HEK293 (cell line): ENCODE measurements at regions not wholly inside any gene's neighbourhood (a gene's known extent, or its start where the extent isn't known, plus 50 kb on each side); places are given as distances from the start of the nearest gene placed in this dataset.

Source experiments
- CTCF ChIP-seq: fragments of 450-650 bp; formaldehyde crosslinking; IDR thresholded peaks from 2 replicates; pipeline ENCODE4 v1.5.1; 2016; ENCODE audit warnings: missing biosample characterization, missing genetic modification characterization
- REST ChIP-seq: fragments of 450-650 bp; formaldehyde crosslinking; IDR thresholded peaks from 2 replicates; pipeline ENCODE4 v1.5.1; 2016; ENCODE audit warnings: missing biosample characterization, missing genetic modification characterization
- ZNF23 ChIP-seq: fragments of 450-650 bp; formaldehyde crosslinking; IDR thresholded peaks from 2 replicates; pipeline ENCODE4 v1.5.1; 2016; ENCODE audit warnings: missing biosample characterization, missing genetic modification characterization, borderline replicate concordance
- ZNF658 ChIP-seq: fragments of 450-650 bp; formaldehyde crosslinking; IDR thresholded peaks from 2 replicates; pipeline ENCODE4; 2016; ENCODE audit warnings: missing biosample characterization, missing genetic modification characterization

DNA sequence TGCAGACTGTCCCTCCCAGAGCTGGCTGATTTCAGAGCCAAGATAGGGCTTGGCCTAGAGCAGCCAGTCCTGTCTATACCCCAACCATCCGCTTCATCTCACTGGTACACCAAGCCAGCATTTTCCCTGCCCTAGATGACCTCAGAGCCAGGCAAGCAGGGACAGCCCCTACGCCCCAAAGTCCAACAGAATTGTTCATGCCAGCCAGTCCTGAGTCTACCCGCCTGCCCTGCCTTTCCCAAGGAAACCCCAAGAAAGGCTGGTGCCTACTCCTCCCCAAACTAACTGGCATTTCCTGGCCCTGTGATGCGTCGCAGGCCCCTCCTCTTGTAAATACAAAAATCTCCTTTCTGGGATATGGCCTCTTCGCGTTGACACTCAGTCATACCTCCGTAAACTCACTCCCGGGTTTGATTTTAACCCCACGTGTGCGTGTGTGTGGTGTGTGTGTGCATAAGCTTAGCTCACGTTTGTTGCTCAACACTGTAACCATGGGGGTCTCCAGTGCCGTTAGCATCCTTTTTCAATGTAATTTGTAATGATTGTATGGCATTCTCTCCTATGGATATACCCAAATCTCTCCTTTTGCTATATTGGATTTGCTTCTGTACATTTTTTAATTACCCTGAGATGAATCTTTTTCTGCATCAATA, 75.3 kb downstream of the SIK1 start:
- TF ChIP-seq ZNF658 (tag by site-specific recombination): no peak
- no peak for TF ChIP-seq CTCF (tag by site-specific recombination)
- no peak for TF ChIP-seq ZNF23 (tag by site-specific recombination)
- no peak for TF ChIP-seq REST
